ENCODE measurements at regions not wholly inside any gene's neighbourhood (a gene's known extent, or its start where the extent isn't known, plus 50 kb on each side); places are given as distances from the start of the nearest gene placed in this dataset.

- DNase-seq (ENCODE audit: low read depth): no peak
- no peak for TF ChIP-seq CTCF (conservative IDR thresholded peaks at IDR 0.05; ENCODE audit: low read depth, low read length)
- H3K4me3 ChIP-seq (ENCODE audit: low read depth, low read length): no peak overlapping the region
Measured at GRCh38 chr7:32158076-32158475, 87.9 kb upstream of the PDE1C start.

GRCh38 chr7:32155712-32156111 is 85.5 kb upstream of the PDE1C start:
- TF ChIP-seq CTCF (conservative IDR thresholded peaks at IDR 0.05; ENCODE audit: low read depth, low read length): no peak
- no peak for DNase-seq (ENCODE audit: low read depth)

GRCh38 chr7:32154797-32155196 is 84.6 kb upstream of the PDE1C start:
- no peak for DNase-seq (ENCODE audit: low read depth)
- no peak overlapping the region for H3K4me3 ChIP-seq (ENCODE audit: low read depth, low read length)
- no peak for TF ChIP-seq CTCF (conservative IDR thresholded peaks at IDR 0.05; ENCODE audit: low read depth, low read length)

More at GRCh38 chr7:32155712-32156111, 85.5 kb upstream of the PDE1C start:
- no peak overlapping the region for H3K4me3 ChIP-seq (ENCODE audit: low read depth, low read length)

GRCh38 chr7:32153006-32153405 is 82.8 kb upstream of the PDE1C start:
- H3K4me3 ChIP-seq (ENCODE audit: low read depth, low read length): no peak overlapping the region
- no peak for DNase-seq (ENCODE audit: low read depth)
- no peak for TF ChIP-seq CTCF (conservative IDR thresholded peaks at IDR 0.05; ENCODE audit: low read depth, low read length)

GRCh38 chr7:32152576-32152975 is 82.4 kb upstream of the PDE1C start:
- no peak for TF ChIP-seq CTCF (conservative IDR thresholded peaks at IDR 0.05; ENCODE audit: low read depth, low read length)
- DNase-seq (ENCODE audit: low read depth): no peak
- no peak overlapping the region for H3K4me3 ChIP-seq (ENCODE audit: low read depth, low read length)

GRCh38 chr7:32150589-32150988 is 80.4 kb upstream of the PDE1C start:
- TF ChIP-seq CTCF (conservative IDR thresholded peaks at IDR 0.05; ENCODE audit: low read depth, low read length): no peak
- H3K4me3 ChIP-seq (ENCODE audit: low read depth, low read length): no peak overlapping the region
- no peak for DNase-seq (ENCODE audit: low read depth)

GRCh38 chr7:32150039-32150438 is 79.8 kb upstream of the PDE1C start:
- H3K4me3 ChIP-seq (ENCODE audit: low read depth, low read length): no peak overlapping the region
- no peak for TF ChIP-seq CTCF (conservative IDR thresholded peaks at IDR 0.05; ENCODE audit: low read depth, low read length)
- no peak for DNase-seq (ENCODE audit: low read depth)
